GM21786 (cell line): ENCODE measurements at regions not wholly inside any gene's neighbourhood (a gene's known extent, or its start where the extent isn't known, plus 50 kb on each side); places are given as distances from the start of the nearest gene placed in this dataset.
"Not testable (repeated sequence)": the region's sequence is repeated elsewhere in the genome, so short reads cannot be mapped to it uniquely, and the experiment has no call there.

Experiments used
- ATAC-seq: cut with Tn5 transposase; IDR thresholded peaks from one replicate; pipeline ENCODE4 v1.9.1; 2021; ENCODE audit not compliant: unreplicated experiment

- ATAC-seq, result no peak
These were observed 1034.4 kb downstream of the CDH9 start for GRCh38 chr5:26003966-26004365.

- no peak for ATAC-seq
These were observed 1043.2 kb downstream of the CDH9 start for GRCh38 chr5:25995209-25995608.

DNA sequence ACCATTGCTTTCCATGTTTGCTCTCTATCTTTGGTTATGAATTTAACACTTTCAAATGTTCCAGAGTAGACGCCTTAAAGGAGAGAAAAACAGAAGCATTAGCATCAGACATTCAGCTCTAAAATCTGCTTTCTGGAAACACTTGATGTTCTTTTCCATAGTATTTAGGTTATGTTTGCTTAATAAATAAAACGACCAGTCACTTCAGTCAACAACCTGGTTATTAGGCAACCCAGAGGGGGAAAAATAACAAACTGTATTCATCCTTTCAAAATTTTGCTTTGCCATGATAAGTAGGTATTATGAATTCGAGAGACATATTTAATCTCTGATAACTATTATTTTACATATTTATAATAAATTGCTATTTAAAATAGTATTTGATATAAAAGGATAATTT is 1044.7 kb downstream of the CDH9 start:
- no peak for ATAC-seq

DNA sequence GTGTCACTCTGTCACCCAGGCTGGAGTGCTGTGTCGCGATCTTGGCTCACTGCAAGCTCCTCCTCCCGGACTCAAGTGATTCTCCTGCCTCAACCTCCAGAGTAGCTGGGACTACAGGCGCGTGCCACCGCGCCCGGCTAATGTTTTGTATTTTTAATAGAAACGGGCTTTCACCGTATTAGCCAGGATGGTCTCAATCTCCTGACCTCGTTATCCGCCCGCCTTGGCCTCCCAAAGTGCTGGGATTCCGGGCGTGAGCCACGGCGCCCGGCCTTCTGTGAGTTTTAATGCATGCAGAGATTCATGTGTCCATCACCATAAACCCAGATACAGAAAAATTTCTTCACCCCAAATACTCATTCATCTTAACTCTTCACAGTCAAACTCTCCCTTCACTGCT is 1046.7 kb downstream of the CDH9 start:
- ATAC-seq, result no peak

- no peak for ATAC-seq
These were observed 1047.6 kb downstream of the CDH9 start for GRCh38 chr5:25990771-25991170.

DNA sequence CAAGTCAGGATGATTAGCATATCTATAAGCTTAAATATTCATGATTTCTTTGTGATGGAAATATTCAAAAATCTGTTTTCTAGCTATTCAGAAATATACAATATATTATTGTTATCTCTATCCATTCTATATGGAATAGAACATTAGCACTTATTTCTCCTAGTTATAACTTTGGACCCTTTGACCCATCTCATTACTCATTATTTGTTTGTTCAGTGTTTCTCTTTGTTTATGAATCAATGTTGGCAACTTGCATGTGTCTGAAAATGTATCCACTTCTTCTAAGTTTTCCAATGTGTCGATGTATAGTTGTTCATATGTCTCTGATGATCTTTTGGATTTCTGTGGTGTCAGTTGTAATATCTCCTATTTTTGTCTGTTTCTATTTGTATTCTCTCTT is 1059.3 kb downstream of the CDH9 start:
- no peak for ATAC-seq

- no peak for ATAC-seq
These were observed 1062.5 kb downstream of the CDH9 start for GRCh38 chr5:25975885-25976284.

GRCh38 chr5:25974451-25974850 is 1063.9 kb downstream of the CDH9 start:
- no peak for ATAC-seq

GRCh38 chr5:25970906-25971489 is 1067.4 kb downstream of the CDH9 start:
- ATAC-seq, result no peak

GRCh38 chr5:25969042-25969441 is 1069.3 kb downstream of the CDH9 start:
- ATAC-seq, result not testable (repeated sequence)

DNA sequence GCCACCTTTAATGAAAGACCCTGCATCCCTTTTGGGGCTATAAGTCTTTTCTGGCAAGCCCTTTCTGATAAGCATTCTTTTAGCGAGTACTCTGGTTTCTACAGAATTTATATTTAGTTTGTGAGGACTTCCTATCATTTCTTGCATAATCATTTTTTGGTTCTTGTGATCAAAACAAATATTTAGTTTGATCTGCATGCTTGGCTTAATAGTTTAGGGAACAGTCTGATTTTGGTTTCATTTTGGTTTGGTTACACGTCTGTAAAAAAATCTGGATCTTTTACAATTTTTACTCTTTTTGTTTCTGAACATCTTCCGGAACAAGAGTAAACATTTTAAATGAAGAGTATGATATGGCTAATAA is 1074.4 kb downstream of the CDH9 start:
- no peak for ATAC-seq

GRCh38 chr5:25963251-25964008 is 1075.0 kb downstream of the CDH9 start:
- no peak for ATAC-seq

- no peak for ATAC-seq
These were observed 1083.0 kb downstream of the CDH9 start for GRCh38 chr5:25955337-25955736.

- no peak for ATAC-seq
These were observed 1087.7 kb downstream of the CDH9 start for GRCh38 chr5:25950681-25951080.

- no peak for ATAC-seq
These were observed 1090.1 kb downstream of the CDH9 start for GRCh38 chr5:25948278-25948677.

DNA sequence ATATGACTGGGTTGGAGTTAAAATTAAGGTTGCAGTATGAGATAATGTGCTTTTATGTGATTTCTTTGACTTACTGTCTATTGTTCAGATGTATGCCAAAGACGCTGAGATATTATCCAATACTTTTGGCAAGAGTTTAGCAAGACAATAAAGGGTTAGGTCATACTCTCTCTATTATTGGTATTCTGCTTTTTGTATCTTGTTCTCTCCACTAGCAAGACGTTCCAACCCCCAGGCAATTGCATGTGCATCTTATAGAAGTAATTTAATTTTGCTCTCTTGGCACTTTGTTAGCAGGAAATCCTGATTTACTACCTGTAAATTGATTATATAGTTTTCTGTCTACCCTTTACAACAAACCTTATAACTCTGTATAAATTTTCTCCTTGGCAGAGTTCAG is 1093.6 kb downstream of the CDH9 start:
- ATAC-seq, result no peak

DNA sequence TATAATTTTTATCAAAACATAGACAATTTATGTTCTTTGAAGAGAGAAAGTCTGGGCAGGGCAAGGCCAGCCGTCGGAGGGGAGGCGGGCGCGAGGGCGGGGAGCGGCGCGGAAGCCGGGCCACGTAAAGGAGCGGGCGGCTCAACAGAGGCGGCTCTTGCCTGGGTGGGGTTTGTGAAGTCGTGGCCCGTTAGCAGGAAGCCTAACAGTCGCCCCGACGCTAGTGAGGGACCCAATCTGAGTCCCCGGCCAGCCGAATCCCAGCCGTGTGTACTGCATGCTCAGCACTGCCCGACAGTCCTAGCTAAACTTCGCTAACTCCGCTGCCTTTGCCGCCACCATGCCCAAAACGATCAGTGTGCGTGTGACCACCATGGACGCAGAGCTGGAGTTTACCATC is 1129.2 kb downstream of the CDH9 start:
- no peak for ATAC-seq

DNA sequence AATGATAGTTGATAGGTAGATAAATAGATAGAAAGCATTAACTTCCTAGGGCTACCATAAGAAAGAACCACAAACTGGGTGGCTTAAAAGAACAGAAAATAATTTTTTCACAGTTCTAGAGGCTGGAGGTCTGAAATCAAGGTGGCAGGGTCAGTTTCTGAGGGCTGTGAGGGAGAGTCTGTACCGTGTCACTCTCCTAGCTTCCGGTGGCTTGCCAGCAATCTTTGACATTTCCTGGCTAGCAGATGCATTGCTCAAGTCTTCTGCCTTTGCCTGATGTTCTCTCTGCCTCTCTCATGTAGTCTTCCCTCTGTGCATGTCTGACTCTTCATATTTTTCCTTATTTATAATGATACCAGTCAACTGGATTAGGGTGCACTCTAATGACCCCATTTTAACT is 1132.7 kb downstream of the CDH9 start:
- no peak for ATAC-seq

GRCh38 chr5:25892211-25892610 is 1146.2 kb downstream of the CDH9 start:
- no peak for ATAC-seq

GRCh38 chr5:25891691-25892090 is 1146.7 kb downstream of the CDH9 start:
- no peak for ATAC-seq

GRCh38 chr5:25881318-25882036 is 1156.9 kb downstream of the CDH9 start:
- ATAC-seq, result no peak

DNA sequence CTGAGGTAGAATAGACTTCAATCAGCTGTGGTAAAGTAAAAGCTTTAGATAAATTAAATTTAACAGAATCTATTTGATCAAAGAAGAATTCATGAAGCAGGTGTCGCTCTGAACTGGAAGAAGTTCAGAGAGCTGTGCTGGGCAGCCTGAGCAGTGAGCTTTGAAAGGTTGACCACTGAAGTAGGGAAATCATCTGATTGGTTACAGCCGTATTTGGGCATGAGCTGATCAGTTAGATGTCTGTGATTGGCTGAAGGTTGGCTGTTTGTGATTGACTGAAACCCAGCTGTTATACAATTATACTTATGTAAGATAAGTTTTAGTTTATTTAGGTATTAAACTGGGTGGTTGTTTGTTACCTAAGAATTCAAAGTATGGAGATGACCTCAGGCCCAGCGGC is 1174.6 kb downstream of the CDH9 start:
- ATAC-seq, result no peak
